Left ventricle myocardium inferior (tissue), 1 donor: ENCODE measurements at regions not wholly inside any gene's neighbourhood (a gene's known extent, or its start where the extent isn't known, plus 50 kb on each side); places are given as distances from the start of the nearest gene placed in this dataset.
A peak's percentile ranks its signal among the peaks of the same experiment; 100 is the strongest.

ENCODE experiments used
- DNase-seq: peaks from one replicate; pipeline ENCODE4 v3.0.0-alpha.2; 2020
- H3K27ac ChIP-seq: fragments of 200-600 bp; replicated peaks from 2 replicates; pipeline ENCODE4 v1.8.0; 2021
- H3K27me3 ChIP-seq: fragments of 200-600 bp; 2 replicates; pipeline ENCODE4 v1.8.0; 2021; ENCODE audit warnings: low read depth
- H3K36me3 ChIP-seq: fragments of 200-600 bp; 2 replicates; pipeline ENCODE4 v1.8.0; 2021
- H3K4me1 ChIP-seq: fragments of 200-600 bp; 2 replicates; pipeline ENCODE4 v1.8.0; 2021
- H3K4me3 ChIP-seq: fragments of 200-600 bp; 2 replicates; pipeline ENCODE4 v1.8.0; 2021; ENCODE audit warnings: mild to moderate bottlenecking, moderate library complexity
- H3K9me3 ChIP-seq: fragments of 200-600 bp; replicated peaks from 2 replicates; pipeline ENCODE4 v1.8.0; 2021
- intact Hi-C: fragments of 100-400 bp; cut with micrococcal nuclease; formaldehyde crosslinking; loops from one replicate; pipeline ENCODE4 v1.11.0; 2022
- TF ChIP-seq, protein P1 (sequence below): fragments of 200-600 bp; IDR thresholded peaks from 2 replicates; pipeline ENCODE4 v1.8.0; 2021; ENCODE audit warnings: antibody characterized with exemption, mild to moderate bottlenecking, borderline replicate concordance
- donor health status: DM: no; HTN: yes; CAD: no; lungs with severe emphysema.

- peak; percentile 18 for DNase-seq
- no peaks in the 10 kb centered on the region for H3K36me3 ChIP-seq
- intact Hi-C loops = no loop called here
- H3K4me1 ChIP-seq = no peaks in the 10 kb centered on the region
- no peaks in the 10 kb centered on the region for H3K27me3 ChIP-seq
- TF ChIP-seq, protein P1, sequence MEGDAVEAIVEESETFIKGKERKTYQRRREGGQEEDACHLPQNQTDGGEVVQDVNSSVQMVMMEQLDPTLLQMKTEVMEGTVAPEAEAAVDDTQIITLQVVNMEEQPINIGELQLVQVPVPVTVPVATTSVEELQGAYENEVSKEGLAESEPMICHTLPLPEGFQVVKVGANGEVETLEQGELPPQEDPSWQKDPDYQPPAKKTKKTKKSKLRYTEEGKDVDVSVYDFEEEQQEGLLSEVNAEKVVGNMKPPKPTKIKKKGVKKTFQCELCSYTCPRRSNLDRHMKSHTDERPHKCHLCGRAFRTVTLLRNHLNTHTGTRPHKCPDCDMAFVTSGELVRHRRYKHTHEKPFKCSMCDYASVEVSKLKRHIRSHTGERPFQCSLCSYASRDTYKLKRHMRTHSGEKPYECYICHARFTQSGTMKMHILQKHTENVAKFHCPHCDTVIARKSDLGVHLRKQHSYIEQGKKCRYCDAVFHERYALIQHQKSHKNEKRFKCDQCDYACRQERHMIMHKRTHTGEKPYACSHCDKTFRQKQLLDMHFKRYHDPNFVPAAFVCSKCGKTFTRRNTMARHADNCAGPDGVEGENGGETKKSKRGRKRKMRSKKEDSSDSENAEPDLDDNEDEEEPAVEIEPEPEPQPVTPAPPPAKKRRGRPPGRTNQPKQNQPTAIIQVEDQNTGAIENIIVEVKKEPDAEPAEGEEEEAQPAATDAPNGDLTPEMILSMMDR = no peak
- peak overlapping the region; percentile 7 for H3K4me3 ChIP-seq
- H3K27ac ChIP-seq = no peak overlapping the region
- H3K9me3 ChIP-seq = no peaks in the 10 kb centered on the region
Observed at GRCh38 chr10:58967551-58968388, 208.7 kb upstream of the PHYHIPL start.

GRCh38 chr10:58968389-58968755 is 208.1 kb upstream of the PHYHIPL start:
- intact Hi-C loops = no loop called here

DNA sequence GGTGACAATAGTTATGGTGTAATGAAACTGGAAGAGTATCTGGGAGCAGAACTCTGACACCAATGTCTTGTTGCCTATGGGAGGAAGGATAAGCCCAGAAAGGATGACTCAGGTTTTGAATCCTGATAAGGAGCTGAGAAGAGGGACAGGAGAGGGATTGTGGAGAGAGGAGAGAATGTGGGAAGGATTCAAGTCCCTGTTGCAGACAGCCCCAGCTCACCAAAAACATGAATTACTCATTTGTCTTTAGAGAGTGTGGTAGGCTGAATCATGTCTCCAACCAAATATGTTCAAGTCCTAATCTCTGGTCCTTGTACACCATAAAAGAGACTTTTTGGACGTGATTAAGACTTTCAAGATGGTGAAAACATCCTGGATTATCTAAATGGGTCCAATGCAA is 206.9 kb upstream of the PHYHIPL start:
- TF ChIP-seq, protein P1 = no peak
- no peaks in the 10 kb centered on the region for H3K36me3 ChIP-seq
- H3K27me3 ChIP-seq = no peaks in the 10 kb centered on the region
- no peak overlapping the region for H3K4me3 ChIP-seq
- DNase-seq = no peak
- intact Hi-C loops = no loop called here
- no peaks in the 10 kb centered on the region for H3K9me3 ChIP-seq
- H3K4me1 ChIP-seq = no peaks in the 10 kb centered on the region
- no peak overlapping the region for H3K27ac ChIP-seq

More at GRCh38 chr10:58968389-58968755, 208.1 kb upstream of the PHYHIPL start:
- H3K27me3 ChIP-seq = no peaks in the 10 kb centered on the region
- no peak overlapping the region for H3K27ac ChIP-seq
- no peaks in the 10 kb centered on the region for H3K9me3 ChIP-seq
- TF ChIP-seq, protein P1 = no peak
- H3K36me3 ChIP-seq = no peaks in the 10 kb centered on the region
- no peak for DNase-seq
- H3K4me1 ChIP-seq = no peaks in the 10 kb centered on the region
- H3K4me3 ChIP-seq = no peak overlapping the region

- H3K27me3 ChIP-seq = no peaks in the 10 kb centered on the region
- no peak overlapping the region for H3K27ac ChIP-seq
- H3K36me3 ChIP-seq = no peaks in the 10 kb centered on the region
- no peak overlapping the region for H3K4me3 ChIP-seq
- intact Hi-C loops = no loop called here
- DNase-seq = no peak
- H3K9me3 ChIP-seq = no peaks in the 10 kb centered on the region
- TF ChIP-seq, protein P1 = no peak
- no peaks in the 10 kb centered on the region for H3K4me1 ChIP-seq
Observed at GRCh38 chr10:58970160-58970915, 206.1 kb upstream of the PHYHIPL start.

GRCh38 chr10:58971211-58971610 is 205.2 kb upstream of the PHYHIPL start:
- Histone ChIP-seq H3K4me1 (no peaks in the 10 kb centered on the region), H3K9me3 (no peaks in the 10 kb centered on the region), H3K27ac (no peak overlapping the region), H3K27me3 (no peaks in the 10 kb centered on the region), H3K36me3 (no peaks in the 10 kb centered on the region), H3K4me3 (no peak overlapping the region)
- TF ChIP-seq, protein P1 = no peak
- no peak for DNase-seq
- intact Hi-C loops = no loop called here
